DND-41 (cell line): ENCODE measurements at regions not wholly inside any gene's neighbourhood (a gene's known extent, or its start where the extent isn't known, plus 50 kb on each side); places are given as distances from the start of the nearest gene placed in this dataset.

ENCODE experiments used
- CTCF ChIP-seq: IDR thresholded peaks from 2 replicates; pipeline ENCODE4 v1.5.1; 2012; ENCODE audit warnings: borderline replicate concordance, low read length, moderate library complexity, mild to moderate bottlenecking; ENCODE audit not compliant: poor library complexity, severe bottlenecking; ENCODE audit errors: extremely low read depth
- EZH2 ChIP-seq: IDR thresholded peaks from 3 replicates; pipeline ENCODE4 v1.6.1; 2012; ENCODE audit warnings: borderline replicate concordance, low read depth, mild to moderate bottlenecking, moderate library complexity, low read length, inconsistent platforms; ENCODE audit not compliant: severe bottlenecking

GRCh38 chr22:48993655-48994054 lies 834.0 kb downstream of the BRD1 start:
- TF ChIP-seq CTCF (no peak), EZH2 (no peak)
